Tibial nerve (tissue), 3 donors: ENCODE measurements at regions not wholly inside any gene's neighbourhood (a gene's known extent, or its start where the extent isn't known, plus 50 kb on each side); places are given as distances from the start of the nearest gene placed in this dataset.

Source experiments
- CTCF ChIP-seq, 5 experiments: fragments of 200-600 bp in 3 of 5; fragments of 450-650 bp in 2 of 5; sonication (generic) in 3 of 5; IDR thresholded peaks; one replicate each; pipeline ENCODE4 v1.5.1; 2016 to 2019; ENCODE audit warnings: antibody characterized with exemption in 5 of 5, mild to moderate bottlenecking in 3 of 5, moderate library complexity in 2 of 5
- POLR2A ChIP-seq, 2 donors: fragments of 450-650 bp; IDR thresholded peaks; one replicate each; pipeline ENCODE4 v1.6.1; 2017; ENCODE audit warnings: antibody characterized with exemption in 2 of 2, mild to moderate bottlenecking in 2 of 2, moderate library complexity in 2 of 2

GRCh38 chr5:143498821-143499220 lies 95.3 kb upstream of the NR3C1 start:
- TF ChIP-seq CTCF (IDR thresholded peaks at IDR 0.05) (no peak), POLR2A (IDR thresholded peaks at IDR 0.05) (no peak)
